Left kidney (tissue), 1 donor: ENCODE measurements at regions not wholly inside any gene's neighbourhood (a gene's known extent, or its start where the extent isn't known, plus 50 kb on each side); places are given as distances from the start of the nearest gene placed in this dataset.
A peak's percentile ranks its signal among the peaks of the same experiment; 100 is the strongest.

Experiments
- DNase-seq: peaks from one replicate; pipeline ENCODE4 v3.0.0-alpha.2; 2013

DNA sequence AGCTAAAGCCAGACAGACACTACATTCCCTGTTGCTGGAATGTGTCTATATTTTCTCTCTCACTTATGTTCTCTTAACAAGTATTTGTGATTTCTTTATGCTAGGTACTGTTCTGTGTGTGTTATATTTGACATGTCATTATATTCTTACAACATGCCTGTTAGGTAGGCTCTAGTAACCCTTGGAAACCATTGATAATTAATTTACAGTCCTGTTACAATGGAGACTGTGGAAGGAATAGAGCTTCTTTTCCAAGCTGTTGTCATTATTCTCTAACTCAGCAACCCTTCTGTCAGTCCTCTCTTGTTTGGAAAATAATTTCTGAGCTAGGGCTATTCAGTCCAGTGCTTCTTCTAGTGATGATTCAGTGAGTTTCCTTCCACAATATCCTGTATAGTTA, 419.1 kb upstream of the BOD1L1 start:
- DNase-seq, result no peak

DNA sequence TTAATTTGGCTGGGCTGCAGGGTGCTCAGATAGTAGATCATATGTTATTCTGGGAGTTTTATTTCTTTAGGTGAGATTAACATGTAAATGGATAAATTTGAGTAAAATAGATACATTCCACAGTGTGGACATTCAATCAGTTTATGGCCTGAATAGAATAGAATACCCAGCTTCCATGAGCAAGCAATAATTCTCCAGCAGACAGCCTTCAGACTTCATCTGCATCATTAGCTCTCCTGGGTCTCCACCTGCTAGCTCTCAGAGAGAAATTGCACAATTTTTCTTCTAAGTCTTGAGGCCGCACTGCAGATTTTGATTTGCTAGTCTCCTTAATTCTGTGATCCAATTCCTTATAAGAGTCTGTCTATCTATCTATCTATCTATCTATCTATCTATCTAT, 420.3 kb upstream of the BOD1L1 start:
- DNase-seq, result no peak

DNA sequence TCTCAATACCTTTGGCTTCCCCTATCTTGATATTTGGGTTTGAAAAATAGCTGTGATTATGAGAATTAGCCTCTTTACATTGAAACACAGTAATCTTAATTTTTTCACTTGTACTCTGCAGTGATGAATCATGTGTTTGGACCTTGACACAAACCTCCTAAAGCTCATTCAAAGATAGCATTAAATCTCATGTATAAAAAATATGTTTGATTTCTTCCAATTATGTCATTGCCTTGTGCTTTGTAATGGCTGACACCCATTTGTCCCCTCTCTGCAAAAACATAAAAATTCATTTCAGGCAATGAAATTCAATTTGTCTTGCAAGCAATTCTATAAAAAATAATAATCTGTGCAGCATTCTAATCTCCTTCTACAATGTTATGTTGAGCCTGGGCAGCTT, 422.4 kb upstream of the BOD1L1 start:
- DNase-seq, result no peak

DNA sequence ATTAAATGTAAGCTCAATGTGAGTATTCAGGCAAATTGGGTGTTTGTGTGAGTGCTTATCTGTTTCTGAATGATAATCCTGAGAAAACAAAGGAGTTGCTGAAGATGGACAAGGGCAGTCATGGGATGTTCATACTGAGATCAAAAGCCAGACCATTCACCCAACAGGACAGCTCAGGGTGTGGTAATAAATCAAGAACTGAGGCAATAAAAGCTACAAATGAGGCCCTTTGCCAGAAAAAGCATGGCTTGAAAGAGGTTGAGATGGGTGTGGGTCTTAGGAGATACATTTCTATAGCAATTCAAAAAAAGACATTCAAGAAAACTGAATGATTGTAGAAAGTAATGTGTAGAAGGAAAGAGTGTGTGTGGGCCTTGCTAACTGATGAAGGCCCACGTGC, 425.8 kb upstream of the BOD1L1 start:
- no peak for DNase-seq

DNA sequence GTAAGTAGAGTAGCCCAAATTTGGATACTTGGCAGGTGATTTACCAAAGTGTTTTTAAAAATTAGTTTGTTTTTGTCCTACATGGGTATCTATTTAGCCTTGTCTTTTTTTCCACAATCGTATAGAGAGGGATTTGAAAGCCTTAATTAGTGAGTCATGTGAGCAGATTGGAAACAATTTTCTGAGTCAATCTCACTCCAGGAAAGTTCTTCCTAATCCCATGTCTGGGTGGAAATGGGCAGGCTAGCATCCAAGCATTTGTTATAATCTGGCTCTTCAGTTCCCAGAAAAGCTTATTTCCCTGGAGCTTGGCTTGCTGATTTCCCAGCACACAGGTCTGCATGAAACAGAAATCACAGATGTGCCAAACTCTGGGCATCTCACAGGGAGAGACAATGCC, 426.9 kb upstream of the BOD1L1 start:
- no peak for DNase-seq

DNA sequence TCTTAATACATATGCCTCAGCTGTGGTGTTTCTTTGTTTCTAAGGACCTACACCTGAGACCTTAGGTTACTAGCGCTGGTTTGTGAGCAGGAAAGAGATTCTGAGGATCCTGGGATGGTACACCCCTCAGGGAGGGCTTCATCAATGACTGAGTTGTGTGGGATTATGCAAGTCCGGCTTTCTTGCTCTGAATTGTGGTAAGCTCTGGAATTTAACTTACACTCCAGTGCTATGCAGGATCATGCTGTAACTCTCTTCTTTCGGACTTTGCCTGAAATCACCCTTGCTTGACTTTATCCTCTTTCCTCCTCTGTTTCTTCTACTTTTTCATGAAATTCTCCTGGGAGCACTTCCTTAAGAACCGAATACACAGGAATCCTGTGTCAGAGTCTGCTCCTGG, 431.5 kb upstream of the BOD1L1 start:
- DNase-seq, result no peak

DNA sequence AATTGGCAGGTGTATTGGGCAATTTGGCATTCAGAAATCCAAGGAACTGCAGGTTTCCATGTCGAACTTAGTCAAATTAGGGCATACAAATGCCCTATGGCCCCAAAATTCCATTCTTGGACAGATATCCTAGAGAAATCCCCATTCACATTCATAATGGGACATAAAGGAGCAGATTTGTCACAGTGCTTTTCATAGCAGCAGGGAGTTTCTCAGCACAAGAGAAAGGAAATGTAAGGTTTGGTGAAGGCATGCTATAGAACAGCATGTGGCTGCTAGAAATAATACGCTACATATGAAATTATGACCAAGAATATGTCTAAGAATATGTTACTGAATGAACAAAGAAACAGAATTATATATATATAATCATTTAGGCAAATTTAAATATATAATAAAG, 437.5 kb upstream of the BOD1L1 start:
- DNase-seq, result no peak

DNA sequence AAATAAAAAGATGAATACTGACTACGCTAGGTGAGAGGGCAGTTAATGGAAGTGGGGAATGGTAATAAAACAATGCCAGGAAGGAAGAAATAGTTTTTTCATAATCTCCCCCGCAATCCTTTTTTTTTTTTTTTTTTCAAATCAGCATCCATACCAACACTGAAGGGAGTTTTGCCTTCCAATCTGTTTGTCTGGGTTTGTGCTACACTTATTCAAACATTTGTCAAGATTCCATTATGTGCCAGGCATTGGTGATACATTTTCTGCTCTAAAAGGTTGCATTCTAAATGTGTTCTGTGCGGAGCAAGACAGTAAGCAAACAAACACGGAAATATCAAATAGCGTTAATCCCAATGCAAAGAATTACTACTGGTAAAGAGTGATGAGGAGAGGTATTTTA, 437.9 kb upstream of the BOD1L1 start:
- no peak for DNase-seq

DNA sequence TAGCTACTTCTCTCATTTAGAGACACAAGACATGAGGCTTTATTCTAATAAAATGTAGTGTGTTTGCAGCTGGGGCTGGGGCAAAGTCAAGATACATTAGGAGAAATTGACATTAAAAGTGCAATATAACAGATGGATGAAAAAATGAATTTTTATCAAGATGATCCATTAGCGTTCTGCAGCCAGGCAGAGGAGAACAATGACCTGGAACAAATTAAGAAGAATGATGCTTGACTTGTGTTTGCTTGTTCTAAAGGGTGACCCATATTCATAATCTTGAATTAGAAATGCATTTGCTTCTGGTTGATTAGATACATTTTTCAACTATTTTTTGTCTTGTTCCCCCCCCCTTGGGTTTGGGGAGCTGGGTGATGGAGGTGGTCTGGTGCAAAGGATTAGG, 439.5 kb upstream of the BOD1L1 start:
- DNase-seq, result no peak

DNA sequence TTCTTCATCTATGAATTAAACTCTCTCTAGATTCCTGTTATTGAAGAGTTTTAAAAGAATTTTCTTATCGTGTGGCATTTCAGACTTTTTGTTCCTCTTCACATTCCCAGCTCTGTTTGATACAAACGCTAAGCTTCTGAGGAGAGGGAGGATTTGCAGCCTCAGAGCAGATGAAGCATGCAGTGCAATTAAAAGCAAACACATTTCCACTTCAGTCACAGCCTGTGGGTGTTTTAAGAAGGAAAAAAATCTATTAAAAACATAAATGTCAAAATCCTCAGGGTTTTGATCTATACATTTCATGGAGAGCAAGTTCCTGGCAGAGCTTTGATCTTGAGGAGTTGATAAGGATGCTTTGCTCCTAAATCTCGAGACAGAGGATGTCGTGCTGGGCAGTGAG, 442.4 kb upstream of the BOD1L1 start:
- DNase-seq, result no peak

DNA sequence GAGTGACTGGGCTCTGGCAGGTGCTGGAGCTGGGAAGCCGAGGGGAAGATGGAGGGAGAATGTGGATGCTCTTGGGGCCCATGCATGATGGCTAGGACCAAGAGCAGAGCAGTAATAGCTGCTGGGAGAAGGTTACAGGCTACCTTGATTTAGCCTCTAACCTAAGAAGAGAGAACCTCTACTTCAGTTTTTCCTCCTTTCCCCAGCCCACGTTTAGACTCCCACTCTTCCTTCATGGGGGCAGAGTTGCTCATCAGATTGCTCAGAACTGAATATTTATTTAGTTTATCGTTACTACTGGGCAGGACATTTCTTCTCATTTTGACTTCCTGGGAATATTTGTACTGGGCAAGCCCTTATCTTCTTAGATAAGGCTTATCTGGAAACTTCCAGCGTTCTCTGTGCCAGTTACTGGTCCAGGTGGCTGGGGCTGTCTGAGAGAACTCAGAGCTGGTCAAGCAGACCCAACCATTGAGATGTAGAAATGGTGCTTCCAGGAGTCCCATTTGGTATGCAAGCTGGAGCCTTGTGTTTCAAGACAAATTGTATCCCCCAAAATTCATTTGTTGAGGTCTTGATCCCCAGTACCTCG, 442.9 kb upstream of the BOD1L1 start:
- no peak for DNase-seq

DNA sequence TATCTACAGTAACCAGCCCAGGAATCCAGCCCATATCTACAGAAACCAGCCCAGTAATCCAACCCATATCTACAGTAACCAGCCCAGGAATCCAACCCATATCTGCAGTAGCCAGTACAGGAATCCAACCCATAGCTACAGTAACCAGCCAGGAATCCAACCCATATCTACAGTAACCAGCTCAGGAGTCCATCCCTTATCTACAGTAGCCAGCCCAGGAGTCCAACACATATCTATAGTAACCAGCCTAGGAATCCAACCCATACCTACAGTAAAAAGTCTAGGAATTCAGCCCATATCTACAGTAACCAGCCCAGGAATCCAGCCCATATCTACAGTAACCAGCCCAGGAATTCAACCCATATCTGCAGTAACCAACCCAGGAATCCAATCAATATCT, 445.0 kb upstream of the BOD1L1 start:
- no peak for DNase-seq

DNA sequence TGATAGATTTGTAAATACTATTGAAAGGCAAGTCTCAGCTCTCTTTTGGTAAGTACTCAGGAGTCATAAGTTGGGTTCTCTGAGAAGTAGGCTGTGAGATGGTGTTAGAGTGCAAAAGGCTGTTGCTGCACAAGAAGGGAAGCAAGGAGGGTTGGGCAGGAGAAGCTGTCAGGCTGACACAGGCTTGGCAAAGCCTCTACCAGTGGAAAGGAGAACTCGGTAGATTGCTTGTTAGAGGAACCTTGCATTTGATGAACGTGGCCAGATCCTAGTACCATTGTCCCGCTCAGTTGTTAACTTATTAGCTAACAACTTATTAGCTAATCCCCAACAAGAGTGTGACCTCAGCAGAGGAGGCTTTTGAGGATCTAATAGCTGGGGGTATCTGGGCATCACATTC, 449.3 kb upstream of the BOD1L1 start:
- DNase-seq, result no peak

DNA sequence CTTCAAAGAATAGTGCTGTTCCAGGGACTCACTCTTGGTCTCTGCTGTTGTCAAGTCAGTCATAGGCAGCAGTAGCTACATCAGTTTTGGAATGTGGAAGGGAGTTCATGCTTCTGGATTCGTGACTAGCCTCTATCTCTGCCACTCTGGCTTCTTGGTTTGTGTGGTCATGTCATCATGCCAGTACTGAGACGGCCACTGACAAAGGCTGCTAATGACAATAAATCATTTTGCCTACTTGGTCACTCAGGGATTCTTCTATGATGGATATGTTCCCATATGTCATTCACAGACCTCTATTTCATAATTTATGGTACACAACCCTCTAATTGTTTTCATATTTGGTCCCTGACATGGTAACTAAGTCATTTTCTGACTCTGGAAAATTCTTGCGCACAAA, 450.8 kb upstream of the BOD1L1 start:
- DNase-seq, result no peak

DNA sequence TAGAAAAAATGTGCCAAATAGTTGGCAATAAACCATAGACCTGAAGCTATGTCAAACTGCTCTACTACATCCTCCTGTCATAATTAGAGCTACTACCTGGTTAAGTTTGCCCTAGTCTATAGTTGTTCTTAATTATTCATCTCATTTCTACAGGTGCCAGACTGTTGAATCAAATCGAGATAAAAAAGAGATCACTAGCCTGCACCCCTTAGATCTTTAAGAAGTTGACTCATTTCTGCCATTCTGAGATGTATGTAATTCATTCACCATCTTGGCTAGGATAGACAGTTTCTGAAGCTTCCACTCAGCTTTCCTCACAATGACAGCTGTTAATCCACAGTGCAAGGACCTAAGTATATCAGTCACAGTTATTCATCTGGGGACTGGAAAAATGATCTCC, 452.1 kb upstream of the BOD1L1 start:
- no peak for DNase-seq

DNA sequence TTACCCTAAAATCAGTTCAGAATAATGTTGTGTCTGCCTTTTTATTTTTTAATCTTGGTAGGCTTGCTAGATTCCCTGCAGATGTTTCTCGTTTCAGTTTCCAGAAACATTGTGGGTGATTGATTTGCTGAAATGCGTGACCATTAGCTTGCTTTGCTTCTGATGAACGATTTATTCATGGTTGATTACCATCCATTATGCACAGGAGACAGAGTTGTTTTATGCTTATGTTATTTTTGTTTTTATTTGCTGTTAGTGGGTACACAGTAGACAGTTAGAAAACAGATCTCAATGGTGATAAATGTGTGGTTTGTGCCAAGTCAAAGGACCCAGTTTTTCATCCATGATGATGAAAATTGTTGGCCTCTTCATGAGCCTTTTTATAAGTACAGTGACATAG, 455.6 kb upstream of the BOD1L1 start:
- DNase-seq, result peak; percentile 34

DNA sequence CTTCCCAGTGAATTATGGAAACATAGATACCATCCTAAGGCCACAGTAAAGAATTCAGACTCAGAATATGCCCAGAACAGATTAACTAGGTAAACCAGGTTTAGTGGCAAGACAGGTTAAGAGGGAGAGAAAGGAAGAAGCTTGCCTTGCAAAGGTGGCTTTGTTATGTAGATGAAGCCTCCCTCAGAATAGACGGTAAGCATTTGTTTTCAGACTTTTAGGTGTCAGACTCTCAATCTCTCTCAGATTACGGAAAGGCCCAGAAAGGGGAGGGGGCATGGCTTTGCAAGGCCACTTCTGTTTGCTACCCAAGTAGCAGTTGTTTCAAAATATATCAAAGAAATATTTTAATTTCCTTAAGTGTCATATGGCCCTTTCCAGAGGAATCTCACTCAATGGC, 457.1 kb upstream of the BOD1L1 start:
- DNase-seq, result no peak

DNA sequence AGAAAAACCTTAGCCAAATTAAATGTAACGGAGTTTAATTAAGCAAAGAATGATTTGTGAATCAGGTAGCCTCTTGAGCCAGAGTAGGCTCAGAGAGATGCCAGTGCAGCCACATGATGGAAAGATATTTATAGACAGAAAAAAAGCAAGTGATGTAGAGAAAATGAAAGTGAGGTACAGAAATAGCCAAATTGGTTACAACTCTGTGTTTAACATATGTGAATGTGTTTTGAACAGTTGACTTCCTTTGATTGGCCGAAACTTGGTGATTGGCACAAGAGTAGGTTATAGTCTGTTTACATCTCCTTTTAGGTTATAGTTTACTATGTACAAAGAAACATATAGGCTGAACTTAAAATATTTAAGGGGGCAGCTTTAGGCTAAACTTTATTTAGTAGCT, 459.9 kb upstream of the BOD1L1 start:
- DNase-seq, result no peak

DNA sequence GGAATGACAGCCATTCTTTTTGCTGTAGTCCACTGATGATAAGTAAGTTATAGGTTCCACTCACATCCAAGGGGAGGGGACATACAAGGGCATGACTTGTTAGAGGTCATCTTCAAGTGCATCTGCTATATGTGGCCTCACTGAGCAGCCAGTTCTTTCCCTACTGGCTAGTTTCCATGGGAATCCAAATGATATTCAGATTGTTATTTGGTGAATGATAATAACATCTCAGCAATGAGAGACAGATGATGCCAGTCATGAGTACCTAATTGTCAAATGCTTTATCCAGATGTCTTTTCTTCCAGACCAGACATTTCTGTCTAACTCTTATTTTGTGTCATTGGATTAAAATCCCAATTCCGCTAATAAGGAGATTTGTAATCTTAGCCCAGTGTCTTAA, 460.4 kb upstream of the BOD1L1 start:
- DNase-seq, result no peak

DNA sequence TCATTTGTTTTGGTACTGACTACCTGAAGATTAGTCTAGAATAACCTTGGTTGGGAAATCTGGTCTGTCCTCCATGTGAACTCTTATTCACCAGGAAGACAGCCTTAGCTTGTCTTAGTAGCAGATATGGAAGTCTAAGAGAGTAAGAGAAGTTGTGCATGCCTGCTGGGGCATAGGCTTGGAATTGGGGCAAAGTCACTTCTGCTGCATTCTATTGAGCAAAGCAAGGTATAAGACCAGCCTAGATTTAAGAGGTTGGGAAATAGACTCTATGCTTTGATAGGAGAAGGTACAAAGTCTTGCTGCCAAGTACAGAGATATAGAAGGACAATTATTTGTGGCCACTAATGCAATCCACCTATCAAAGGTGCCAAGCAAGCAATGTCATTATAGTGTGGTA, 464.0 kb upstream of the BOD1L1 start:
- no peak for DNase-seq

DNA sequence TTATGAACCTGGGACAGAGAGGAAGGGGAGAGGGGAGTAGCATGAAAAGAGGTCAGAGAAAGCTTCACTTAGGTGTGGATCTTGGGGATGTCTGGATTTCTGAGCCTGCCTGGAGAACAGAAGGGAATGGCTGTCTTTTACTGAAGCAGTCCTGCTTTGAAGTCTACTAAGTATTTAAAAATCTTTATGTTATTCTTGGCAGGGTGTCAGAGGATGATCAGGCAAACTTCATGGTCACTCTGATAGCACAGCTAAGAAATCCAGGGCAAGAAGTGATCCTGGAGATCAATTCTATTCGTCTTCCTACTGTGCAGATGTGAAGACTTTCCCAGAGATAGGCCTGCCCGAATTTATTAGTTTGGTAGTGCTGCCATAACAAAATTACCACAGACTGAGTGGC, 464.4 kb upstream of the BOD1L1 start:
- DNase-seq, result no peak

DNA sequence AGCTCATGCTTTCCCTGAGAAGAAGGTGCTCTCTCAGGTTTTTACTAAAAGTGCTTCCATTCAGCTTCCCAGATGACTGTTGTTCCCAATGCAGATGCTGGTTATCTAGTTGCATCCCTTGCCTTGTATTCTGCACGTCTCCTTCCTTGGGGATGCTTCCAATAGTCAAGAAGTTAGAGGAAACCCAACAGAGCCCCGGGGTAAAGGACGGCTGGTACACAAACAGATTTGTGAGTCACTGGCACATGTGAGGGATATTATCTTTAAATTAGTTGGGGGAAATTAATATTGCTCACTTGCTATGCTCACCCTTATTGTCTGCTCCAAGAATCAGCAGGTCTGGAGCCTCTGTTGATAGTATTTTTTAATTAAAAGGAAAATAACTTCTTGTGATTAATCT, 465.2 kb upstream of the BOD1L1 start:
- DNase-seq, result no peak

DNA sequence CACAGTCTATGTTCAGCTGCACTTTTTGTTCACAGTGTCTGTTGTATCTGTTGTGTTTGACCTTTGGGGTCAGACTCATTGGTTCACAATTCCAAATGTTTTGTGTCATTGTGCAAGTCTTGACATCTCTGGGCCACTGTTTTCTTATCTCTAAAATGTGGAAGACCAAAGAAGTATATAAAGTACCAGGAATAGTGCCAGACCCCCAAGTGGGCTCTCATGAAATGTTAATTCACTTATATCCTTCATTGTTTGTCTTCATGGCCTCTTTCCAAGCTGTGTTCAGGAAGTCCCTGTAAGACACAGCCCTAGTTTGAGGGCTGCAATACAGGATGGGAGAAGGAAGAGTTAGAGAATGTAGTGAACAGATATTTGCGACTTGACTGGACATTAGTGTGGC, 468.3 kb upstream of the BOD1L1 start:
- no peak for DNase-seq

DNA sequence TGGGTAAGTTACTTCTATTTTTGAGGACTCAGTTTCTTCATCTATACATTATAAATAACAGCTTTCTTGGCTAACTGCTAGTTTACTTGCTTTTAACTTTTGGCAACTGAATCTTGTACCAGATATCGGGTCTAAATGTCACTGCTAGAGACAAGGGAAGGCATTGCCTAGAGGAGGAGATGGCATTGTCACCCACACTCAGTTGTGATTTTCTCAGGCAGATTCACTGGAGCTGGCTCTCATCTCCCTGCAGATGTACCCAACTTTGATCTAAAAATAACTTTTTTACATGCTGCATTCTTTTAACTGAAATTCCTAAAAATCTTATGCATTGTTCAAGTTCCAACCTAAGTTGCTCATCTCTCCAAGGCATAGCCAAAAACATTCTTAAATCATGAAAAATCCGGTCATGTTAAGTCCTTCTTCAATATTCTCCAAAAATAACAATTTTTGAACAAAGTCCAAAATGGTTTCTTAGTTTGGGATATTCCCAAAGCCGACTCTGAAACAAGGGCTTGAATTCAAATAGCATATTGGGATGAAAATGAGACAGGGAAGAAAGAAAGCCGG, 469.0 kb upstream of the BOD1L1 start:
- DNase-seq, result no peak

DNA sequence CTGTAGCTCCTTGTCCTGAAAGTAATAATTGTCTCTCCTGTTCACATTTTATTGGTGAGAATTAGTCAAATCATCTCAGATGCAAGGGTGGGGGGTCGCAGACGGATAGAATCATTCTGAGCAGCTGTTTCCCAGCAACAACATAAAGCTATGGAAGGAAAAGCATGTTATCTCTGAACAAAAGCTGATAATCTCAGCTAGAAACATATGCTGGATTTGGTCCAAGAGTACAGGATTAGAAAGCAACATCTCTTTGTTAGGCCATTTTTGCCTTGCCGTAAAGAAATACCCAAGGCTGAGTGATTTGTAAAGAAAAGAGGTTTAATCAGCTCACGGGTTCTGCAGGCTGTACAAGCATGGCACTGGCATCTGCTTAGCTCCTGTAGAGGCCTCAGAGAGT, 472.8 kb upstream of the BOD1L1 start:
- no peak for DNase-seq
